ENCODE measurements at regions not wholly inside any gene's neighbourhood (a gene's known extent, or its start where the extent isn't known, plus 50 kb on each side); places are given as distances from the start of the nearest gene placed in this dataset.

DNA sequence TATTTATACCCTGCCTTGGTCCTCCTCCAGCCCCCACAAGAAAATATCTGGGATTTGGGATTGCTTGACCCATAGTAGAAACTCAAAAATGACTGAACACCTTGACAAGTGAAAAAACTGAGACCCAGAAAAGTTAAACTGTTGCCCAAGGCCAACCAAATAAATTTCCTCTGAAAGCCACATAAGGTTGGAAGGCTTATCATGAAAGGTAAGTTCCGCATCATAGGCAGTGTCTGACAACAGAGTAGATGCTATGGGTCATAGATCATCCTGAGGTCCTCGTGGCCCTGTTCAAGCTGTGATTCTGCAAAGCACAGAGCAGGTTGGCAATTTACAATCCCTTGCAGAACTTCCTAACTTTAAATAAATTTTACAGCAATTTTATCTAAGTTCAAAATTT lies 140.8 kb upstream of the TSC22D2 start:
- DNase-seq (ENCODE audit: low read depth), result no peak

DNA sequence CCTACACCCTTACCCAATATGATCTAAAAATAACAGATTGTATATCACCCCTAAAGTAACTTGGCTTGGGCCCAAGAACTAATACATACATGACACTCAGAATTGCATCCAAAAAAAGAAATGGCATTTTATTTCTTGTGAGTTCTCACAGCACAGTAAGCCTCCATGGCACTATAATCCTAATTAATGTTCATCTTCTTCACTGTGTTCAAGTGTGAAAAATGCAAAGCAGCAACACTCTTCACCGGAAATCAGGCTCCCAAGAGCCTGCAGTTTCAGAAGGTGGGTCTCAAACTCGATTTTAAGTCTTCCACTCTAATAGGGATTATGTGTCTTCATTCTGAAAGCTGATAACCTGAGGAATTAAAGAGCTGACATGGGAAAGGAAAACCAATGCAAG lies 142.8 kb upstream of the TSC22D2 start:
- DNase-seq (ENCODE audit: low read depth), result no peak

DNA sequence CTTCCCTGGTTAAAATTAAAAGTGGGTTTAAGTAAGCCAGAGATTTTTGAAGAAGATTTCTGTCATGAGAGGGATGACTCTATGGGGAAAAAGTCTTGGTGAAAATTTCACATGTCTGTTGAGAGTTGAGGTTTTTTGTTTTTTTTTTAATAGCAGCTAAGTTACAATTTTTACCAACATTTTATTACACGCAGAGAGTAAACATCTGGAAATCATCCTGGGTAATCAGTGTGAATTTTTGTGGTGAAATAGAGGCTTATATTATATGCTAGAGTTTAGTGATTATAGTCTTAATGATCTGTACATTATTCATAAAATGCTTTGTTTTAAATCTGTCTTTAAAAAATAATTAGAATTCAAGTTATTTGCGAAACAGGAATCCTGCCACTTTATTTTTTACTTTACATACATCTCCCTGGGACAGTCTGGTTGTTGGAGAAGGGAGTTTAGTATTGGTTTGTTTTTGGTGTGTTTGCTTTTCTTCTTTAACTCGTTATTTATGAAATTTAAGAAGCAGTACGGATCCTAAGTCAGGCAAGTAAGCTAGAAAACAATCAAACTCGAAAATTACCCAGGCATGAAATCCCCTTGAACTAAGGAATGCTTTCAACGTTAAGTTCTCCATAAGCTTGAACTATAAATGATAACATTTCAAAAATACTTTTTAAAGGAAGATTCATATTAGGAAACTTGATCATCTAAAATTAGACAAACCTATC lies 143.4 kb upstream of the TSC22D2 start:
- DNase-seq (ENCODE audit: low read depth), result no peak

DNA sequence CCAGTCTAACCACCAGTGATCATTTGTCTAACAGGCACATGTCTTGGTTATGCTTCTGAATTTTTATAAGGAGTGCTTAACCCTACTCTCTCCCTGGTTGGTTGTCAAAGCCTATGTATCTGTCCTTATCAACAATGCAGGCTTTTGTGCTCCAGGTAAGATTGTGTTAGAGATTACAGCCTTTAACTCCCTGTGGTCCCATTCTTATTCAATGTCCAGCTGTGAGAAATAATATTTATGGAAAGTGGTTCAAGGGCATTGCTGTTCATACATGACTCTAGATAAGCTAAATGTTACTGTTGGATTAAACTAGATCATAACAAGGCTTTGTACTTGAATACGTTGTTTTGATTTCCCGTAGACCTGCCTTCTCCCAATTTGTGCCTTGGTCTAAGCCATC lies 146.1 kb upstream of the TSC22D2 start:
- DNase-seq (ENCODE audit: low read depth), result no peak

DNA sequence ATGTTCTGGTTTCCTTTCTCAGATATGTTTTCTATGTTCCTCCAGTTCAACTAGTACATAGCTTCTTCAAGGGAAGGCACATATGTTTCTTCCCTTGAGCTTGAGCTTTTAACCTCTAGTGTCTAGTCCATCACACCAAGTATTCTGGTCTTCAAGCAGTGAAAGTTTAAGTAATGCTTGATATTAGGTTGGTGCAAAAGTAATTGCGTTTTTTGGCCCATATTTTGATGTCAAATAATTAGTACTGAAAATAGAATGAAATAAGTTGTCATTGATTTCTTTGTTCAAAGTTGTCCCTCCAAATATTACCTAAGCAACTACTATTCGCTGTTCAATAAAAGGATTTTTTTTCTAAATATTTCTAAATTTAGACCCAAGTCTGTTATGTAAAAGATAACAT lies 146.7 kb upstream of the TSC22D2 start:
- no peak for DNase-seq (ENCODE audit: low read depth)

DNA sequence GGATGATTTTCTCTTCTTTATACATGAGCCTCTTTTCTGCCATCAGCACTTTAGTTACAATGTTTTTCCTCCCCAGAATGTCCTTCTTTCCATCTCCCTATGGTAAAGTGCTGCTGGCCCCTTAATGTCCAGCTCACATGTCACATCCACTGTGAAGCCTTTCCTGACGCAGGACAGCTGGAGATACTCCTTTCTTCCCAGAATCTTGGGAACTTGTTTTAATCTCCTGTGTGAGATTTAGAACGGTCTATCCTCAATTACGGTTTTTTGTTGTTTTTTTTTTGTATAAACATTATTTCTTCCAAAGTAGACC lies 147.7 kb upstream of the TSC22D2 start:
- DNase-seq (ENCODE audit: low read depth), result no peak

DNA sequence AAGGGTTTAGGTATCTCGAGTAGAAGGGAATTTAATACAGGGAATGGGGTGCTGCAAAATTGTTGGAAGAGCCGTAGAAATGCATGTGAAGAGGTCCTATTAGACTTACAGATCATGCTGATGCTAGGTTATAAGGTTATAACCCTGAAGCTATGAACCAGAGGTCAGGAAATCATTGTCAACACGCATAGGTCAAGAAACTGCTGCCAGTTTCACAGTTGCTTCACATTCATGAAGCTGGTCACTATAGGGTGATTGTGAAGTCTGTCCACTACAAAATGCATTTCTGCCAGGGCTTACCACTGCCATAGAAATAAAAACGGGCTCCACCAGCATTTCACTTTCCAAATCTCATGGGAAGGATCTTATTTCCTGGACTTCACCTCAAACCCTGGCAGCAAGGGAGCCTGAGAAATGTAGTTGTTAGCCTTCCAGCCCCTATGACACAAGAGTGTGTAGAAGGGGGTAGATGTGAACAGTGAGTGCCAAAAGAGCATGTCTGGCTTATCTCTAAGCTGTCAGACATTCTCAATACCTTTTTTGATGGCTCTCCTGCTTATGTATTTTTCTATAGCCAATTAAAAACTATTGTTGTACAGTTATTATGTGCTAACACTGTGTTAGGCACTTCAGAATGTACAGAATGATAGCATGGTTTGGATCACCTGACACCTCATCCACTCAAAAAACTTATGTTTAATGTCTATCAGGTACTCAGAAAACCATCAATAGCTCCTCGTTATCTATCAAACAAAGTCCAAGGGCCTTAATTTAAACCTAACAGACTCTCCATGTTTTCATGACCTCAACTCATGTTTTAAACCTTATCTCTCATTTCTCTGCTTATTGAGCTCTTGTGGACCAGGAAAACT lies 148.3 kb upstream of the TSC22D2 start:
- no peak for DNase-seq (ENCODE audit: low read depth)

DNA sequence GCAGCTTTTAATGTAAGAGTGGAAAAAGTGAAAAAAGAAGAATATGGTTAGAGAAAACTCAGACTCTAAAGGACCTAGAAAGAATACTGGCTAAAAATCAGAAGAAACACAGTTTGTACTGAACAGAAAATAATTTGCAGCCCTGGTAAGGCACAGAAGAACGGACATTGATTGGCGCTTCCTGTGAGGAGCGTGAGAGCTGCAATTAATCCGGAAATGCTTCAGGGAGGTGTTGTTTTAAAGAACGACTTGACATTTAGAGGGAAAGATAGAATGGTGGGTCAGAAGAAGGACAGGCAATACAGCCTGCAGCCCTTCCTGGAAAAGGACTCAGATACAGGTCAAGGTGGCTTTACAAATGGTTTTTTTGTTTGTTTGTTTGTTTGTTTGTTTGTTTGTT lies 151.3 kb upstream of the TSC22D2 start:
- DNase-seq (ENCODE audit: low read depth), result no peak

DNA sequence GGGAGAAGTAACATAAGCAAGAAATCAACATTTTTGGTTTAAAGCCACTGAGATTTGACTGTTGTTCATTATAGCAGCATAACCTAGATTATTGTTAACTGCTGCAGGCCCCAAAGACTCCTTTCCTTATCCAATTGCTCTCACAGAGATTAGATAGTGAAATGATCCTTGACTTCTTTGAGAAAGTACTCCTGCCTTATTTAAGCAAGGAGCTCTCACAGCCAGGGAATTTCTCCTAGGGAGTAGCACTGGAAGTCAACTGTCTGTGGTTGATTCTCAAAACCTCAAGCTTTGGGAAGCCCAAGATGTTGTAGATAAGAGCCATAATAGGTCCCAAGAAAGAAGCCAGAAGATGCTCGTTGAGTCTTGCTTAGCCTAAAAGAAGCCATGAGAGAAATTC lies 151.8 kb upstream of the TSC22D2 start:
- no peak for DNase-seq (ENCODE audit: low read depth)

DNA sequence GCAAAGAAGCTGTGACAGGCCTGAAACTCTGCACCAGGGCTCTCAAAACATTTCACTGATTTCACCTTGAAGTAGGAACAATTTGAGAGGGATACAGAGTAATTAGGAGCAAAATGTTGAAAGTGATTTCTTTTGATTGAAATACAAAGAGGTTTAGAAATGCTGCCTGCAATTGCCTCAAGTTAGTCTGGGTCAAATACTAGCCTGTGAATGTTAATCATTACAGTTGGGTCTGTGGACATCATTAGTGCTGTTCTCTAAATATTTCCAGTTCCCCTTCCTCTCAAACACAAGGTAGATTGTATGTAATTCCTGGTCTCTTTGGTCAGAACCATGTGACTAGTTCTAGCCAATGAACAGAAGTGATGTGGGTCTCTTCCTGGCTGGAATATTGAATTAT lies 152.3 kb upstream of the TSC22D2 start:
- DNase-seq (ENCODE audit: low read depth), result no peak

DNA sequence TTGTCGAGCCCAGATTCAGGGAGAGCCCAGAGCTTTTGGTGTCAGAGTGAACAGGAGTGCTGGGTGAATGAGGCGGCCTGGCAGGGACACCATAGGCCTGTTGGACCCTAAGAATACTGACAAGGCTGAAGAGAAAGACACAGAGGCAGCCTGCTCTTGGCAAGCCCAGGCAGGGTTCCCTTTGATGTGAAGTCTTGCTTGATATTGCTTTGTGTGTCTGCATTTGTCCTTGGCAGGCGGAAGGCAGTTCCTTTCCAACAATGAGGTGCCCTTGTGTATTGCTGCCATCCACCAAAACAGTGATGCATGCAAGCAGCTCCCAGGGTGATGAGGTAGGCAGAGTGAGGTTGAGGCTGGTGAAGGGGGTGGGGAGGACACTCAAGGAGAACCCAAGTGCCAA lies 152.7 kb upstream of the TSC22D2 start:
- DNase-seq (ENCODE audit: low read depth), result no peak

DNA sequence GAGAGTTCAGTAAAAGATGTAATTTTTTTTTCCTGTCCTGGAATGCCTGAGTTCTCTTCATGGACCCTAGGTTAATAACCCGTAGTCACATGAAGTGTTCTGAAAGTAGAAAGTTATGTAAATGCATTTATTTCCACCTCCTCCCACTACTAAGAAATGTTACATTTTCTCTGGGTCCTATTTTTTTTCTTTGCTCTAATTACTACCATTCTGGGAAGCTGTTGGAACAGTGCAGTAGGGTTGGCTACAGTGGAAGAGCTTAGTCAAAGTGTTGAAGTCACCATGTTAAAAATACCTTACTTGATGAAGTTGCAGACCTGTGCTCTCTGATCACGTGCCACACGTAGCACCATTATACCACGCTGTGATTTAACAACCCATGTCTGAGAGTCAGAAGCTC lies 153.8 kb upstream of the TSC22D2 start:
- DNase-seq (ENCODE audit: low read depth), result no peak

DNA sequence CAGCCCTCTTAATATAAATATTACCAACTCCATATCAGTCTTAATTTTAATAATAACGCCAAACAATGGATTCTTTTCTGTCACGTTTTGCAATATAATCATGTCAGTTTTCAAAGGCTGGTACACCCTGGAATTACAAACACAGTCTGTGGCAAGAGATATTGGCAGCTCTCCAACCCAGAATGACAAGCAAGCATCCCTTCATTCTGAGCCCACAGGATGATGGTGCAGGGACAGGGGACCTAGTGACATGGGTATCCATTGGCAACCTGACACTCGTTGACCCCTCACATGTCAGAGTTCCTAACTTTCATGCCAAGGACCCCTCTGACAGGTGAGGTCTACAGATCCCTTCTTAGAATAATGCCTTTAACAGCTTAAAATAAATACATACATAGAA lies 154.5 kb upstream of the TSC22D2 start:
- DNase-seq (ENCODE audit: low read depth), result no peak

DNA sequence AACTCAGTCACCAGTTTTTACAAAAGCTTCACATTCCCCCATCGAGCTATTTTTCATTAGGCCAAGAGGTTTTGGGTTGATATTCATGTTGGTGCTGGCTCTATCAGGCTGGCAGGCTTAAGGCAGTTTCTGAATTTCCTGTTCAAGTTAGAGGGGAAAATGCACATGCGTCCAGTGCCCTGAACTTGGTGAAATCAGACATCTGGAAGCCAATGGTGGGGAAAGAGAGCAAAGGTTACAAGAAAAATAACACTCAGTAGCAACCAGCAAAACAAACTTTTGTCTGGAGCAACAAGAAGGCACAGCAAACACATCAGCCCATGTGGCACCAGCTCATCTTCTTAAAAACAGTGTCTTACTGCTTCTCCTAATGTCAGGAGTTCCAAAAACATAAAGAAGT lies 155.6 kb upstream of the TSC22D2 start:
- DNase-seq (ENCODE audit: low read depth), result peak; percentile 85

DNA sequence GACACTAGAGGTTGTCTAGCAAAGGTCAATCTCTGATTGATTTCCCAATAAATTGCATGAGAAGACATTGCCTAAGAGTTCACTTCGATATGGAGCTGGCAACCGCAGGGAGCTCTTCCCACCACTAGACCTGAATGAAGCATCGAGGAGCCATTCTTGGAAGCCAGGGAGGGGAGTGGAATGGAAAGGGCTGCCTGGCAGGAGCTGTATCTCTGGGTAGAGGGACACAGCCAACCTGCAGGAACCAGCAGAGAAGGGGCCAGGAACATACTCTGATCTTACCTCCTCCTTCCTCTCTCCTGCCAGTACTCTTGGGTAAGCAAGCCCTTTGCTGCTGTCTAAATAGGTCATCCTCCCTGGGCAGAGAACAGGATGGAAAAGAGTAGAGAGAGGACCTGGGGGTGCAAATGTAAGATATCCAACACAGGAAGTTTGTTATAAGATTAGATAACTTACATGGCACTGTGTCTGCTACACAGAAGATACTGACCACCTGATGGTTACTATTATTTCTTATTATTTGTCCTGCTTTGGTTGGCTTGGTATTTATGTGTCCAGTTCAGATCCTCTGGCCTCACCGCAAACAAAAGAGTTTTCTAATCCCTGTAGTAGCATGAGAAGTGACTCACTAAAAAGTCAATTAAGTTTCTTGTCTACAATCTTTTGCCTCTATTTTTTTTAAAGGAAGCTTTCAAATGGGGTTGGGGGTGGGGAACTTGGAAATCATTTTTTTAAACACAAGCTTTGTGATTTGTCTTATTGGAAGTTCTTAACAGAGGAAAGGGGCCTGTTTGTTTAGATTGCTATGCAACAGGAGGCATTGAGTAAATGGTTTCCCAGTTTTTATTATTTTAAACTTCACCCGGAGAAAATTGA lies 156.7 kb upstream of the TSC22D2 start:
- peak; percentile 78 for DNase-seq (ENCODE audit: low read depth)

DNA sequence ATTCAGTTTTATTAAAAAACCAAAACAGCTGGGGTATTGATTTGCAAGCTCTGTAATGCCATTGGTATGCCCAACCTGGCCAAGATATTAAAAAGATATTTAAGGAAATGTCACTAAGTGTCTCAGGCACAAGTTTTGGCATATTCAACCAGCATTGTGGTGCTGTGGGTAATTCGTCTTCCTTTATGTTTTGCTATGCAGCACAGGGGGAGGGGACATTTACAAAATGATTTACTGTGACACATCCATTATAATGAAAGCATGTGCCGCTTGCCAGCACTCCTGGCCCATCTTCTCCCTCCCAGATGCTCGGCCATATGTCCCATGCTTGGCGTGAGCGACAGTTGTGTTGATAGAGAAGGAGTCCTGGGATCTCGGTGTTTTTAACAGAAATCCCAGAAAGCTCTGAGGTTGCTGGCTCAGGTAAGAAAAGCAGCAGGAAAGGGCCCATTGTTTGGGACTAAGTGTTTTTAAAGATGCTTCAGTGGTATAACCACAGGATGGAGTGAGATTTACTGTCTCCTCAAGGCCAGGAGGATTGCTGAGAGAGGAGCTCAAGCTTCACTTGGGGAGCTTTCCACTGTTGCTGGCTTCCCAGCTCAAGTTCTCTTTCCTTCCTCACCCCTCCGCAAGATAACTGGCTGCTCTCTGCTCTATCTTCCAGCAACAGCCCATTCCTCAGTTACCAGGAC lies 158.2 kb upstream of the TSC22D2 start:
- DNase-seq (ENCODE audit: low read depth), result no peak

DNA sequence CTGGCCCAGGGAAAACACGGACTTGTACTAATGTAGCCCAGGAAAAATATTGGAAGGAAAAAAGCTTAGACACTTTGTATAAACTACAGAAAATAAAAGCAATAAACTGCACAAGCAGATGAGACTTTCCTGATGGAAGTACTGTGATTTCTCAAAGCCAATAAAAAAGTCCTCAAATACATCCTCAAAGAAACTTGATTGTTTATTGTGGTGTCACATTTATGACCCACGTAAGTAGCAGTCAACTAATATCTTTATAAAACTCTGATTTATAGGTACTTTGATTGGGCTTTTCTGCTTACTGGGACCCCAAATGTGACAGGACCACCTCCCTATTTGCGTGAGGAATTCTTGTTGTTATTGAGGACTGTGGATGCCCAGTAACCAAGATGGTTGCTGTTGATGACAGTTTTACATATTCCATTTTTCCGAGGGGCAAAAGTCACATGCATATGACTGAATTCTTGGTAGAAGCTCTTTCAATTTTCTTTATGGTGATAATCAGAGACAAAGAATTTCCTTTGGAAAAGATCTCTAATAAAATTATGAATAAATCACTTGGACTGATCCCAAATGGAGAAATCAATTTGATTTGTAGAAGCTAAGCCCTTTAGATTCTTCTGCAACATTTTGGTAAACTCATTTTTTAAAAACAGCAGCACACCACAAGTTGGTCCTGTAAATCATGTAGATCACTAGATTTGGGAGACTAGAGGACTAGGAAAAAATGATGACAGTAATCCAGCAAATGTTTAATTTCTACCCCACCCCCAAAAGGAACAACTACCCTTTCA lies 159.0 kb upstream of the TSC22D2 start:
- no peak for DNase-seq (ENCODE audit: low read depth)

DNA sequence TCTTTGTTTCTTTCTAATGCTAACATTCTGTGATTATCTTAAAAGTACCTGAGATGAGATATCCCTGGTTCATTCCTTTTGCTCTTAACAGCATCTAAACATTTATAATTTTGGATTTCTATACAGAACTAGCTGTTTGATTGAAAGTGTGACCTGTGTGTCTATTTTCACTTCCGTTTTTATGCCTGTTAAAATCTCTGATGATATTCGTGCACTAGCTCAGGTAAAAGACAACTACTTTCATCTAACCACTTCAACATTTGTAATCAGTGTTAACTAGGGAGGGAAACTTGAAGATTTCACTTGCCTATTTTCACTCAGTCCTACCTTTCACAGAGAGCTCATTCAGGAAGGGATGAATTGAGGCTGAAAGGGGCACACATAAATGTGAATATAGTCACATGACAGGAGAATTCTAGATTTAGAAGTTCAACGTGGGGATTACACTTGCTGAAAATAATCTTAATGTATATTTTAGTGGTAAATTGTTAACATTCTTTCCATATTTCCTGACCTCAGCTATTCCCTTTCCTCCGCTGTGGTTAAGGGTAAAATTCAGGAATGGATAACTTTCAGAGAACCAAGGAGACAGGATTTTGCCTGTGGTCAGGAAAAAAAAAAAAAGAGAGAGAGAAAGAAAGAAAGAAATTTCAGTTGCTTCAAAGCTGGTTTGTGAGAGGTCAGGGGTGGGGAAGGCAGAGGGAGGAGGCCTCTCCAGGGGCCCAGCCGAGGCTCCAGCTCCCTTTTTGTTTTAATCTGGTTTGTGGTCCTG lies 159.8 kb upstream of the TSC22D2 start:
- DNase-seq (ENCODE audit: low read depth), result peak; percentile 87

DNA sequence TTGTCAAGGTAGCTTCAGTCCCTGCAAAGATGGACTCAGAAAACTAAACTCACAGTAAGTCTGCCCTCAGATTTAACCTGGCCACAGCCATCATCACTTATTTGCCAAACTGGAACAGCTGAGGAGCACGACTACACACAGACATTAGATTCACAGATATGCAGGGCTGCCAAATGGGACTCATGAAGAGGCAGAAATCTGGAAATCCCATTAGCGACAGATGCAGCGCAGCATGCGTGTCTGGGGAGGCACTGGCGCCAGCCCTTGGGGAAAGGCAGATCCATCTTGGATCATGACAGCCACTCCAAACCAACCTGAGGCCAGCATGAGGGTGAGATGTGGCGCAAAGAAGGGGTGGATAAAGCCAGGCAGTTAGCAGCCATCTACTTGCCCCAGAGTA lies 160.7 kb upstream of the TSC22D2 start:
- no peak for DNase-seq (ENCODE audit: low read depth)

DNA sequence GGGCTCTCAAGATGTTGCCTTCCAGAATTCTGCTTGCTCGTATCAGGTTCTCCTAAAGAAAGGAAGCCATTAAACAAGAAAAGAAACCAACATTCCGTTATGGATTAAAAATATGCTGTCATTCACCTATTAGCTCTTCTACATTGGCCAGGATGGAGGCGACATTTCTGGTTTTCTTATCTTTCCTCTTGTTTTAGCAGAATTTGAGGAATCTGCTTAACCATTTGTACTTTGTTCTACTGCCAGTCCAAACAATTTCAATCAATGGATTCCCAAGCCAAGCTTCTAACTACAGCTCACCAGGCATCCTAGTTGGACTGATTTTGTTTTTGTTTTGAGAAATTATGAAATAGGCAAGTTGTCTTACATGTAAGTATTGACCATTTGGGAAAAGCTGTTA lies 164.6 kb upstream of the TSC22D2 start:
- no peak for DNase-seq (ENCODE audit: low read depth)

All from iris pigment epithelial cell (primary cell).